PC-3 (cell line): ENCODE measurements at regions not wholly inside any gene's neighbourhood (a gene's known extent, or its start where the extent isn't known, plus 50 kb on each side); places are given as distances from the start of the nearest gene placed in this dataset.

Experiments used
- ATAC-seq: fragments of 200-7000 bp; cut with Tn5 transposase; 2 replicates; pipeline ENCODE4 v1.9.1; 2020; ENCODE audit warnings: mild to moderate bottlenecking, moderate library complexity
- BruUV-seq: library from RNA; stranded (reverse); fragments of 400-500 nt; replicated peaks from 2 replicates; lab custom pipeline; 2021; lab: Mats Ljungman, UMichigan
- CTCF ChIA-PET: fragments of 300-600 bp; sonication (Branson Sonifier 250); formaldehyde crosslinking; loops from one replicate; lab custom pipeline; 2022; ENCODE audit warnings: antibody characterized with exemption; lab: Charles Lee
- POLR2A ChIA-PET: fragments of 300-600 bp; sonication (Branson Sonifier 250); formaldehyde crosslinking; loops from one replicate; lab custom pipeline; 2022; ENCODE audit warnings: antibody characterized with exemption; ENCODE audit not compliant: unreplicated experiment; lab: Charles Lee
- DNase-seq: peaks from one replicate; pipeline ENCODE4 v3.0.0-alpha.2; 2015
- H2AFZ ChIP-seq: fragments of 300-600 bp; sonication (generic); 2 replicates; pipeline ENCODE4 v1.6.0; 2016; ENCODE audit warnings: antibody characterized with exemption, low read length
- H3F3A ChIP-seq: fragments of 300-600 bp; sonication (generic); one replicate; pipeline ENCODE4 v1.6.0; 2017; ENCODE audit warnings: antibody characterized with exemption, low read length, control low read depth, mild to moderate bottlenecking; ENCODE audit not compliant: unreplicated experiment
- H3K27ac ChIP-seq: fragments of 300-600 bp; sonication (generic); 2 replicates; pipeline ENCODE4 v1.5.1; 2016; ENCODE audit warnings: mild to moderate bottlenecking, low read length
- H3K27me3 ChIP-seq: fragments of 300-600 bp; sonication (generic); 2 replicates; pipeline ENCODE4 v1.6.1; 2016; ENCODE audit warnings: low read length, mixed read lengths
- H3K36me3 ChIP-seq: fragments of 300-600 bp; sonication (generic); 2 replicates; pipeline ENCODE4 v1.6.1; 2016; ENCODE audit warnings: low read depth, mixed run types, low read length, mixed read lengths
- H3K4me1 ChIP-seq: fragments of 300-600 bp; sonication (generic); 2 replicates; pipeline ENCODE4 v1.5.1; 2016; ENCODE audit warnings: low read length; ENCODE audit not compliant: insufficient read depth
- H3K4me2 ChIP-seq: fragments of 300-600 bp; sonication (generic); 2 replicates; pipeline ENCODE4 v1.6.0; 2016; ENCODE audit warnings: low read length
- H3K4me3 ChIP-seq: fragments of 300-600 bp; sonication (generic); 2 replicates; pipeline ENCODE4 v1.5.1; 2016; ENCODE audit warnings: mild to moderate bottlenecking, low read length, mixed read lengths
- H3K79me2 ChIP-seq: fragments of 300-600 bp; sonication (generic); 2 replicates; pipeline ENCODE4 v1.6.1; 2017; ENCODE audit warnings: low read length, mixed read lengths
- H3K9ac ChIP-seq: fragments of 300-600 bp; sonication (generic); 2 replicates; pipeline ENCODE4 v1.6.0; 2016; ENCODE audit warnings: mild to moderate bottlenecking, low read length
- H3K9me2 ChIP-seq: fragments of 300-600 bp; sonication (generic); replicated peaks from 2 replicates; pipeline ENCODE4 v1.6.1; 2016; ENCODE audit warnings: mixed run types, low read length, mixed read lengths
- H3K9me3 ChIP-seq: fragments of 300-600 bp; sonication (generic); 2 replicates; pipeline ENCODE4 v1.6.1; 2016; ENCODE audit warnings: low read length, mixed read lengths
- H4K20me1 ChIP-seq: fragments of 300-600 bp; sonication (generic); 2 replicates; pipeline ENCODE4 v1.6.1; 2016; ENCODE audit warnings: low read length, mixed read lengths
- EZH2 ChIP-seq: fragments of 300-600 bp; sonication (generic); IDR thresholded peaks from one replicate; pipeline ENCODE4 v1.6.1; 2017; ENCODE audit warnings: antibody characterized with exemption, mild to moderate bottlenecking, low read length; ENCODE audit not compliant: unreplicated experiment
- EZH2phosphoT487 ChIP-seq: fragments of 300-600 bp; sonication (generic); IDR thresholded peaks from 2 replicates; pipeline ENCODE4 v1.6.1; 2018; ENCODE audit warnings: mild to moderate bottlenecking, antibody characterized with exemption, low read length, borderline replicate concordance
- intact Hi-C: fragments of 100-400 bp; cut with micrococcal nuclease; formaldehyde crosslinking; loops from 2 replicates; pipeline ENCODE4 v1.9.0; 2023
- TF ChIP-seq, protein P1 (sequence below): fragments of 300-600 bp; sonication (generic); conservative IDR thresholded peaks from 2 replicates; pipeline ENCODE4 v1.5.1; 2017; ENCODE audit warnings: antibody characterized with exemption, low read depth, mild to moderate bottlenecking, low read length

DNA sequence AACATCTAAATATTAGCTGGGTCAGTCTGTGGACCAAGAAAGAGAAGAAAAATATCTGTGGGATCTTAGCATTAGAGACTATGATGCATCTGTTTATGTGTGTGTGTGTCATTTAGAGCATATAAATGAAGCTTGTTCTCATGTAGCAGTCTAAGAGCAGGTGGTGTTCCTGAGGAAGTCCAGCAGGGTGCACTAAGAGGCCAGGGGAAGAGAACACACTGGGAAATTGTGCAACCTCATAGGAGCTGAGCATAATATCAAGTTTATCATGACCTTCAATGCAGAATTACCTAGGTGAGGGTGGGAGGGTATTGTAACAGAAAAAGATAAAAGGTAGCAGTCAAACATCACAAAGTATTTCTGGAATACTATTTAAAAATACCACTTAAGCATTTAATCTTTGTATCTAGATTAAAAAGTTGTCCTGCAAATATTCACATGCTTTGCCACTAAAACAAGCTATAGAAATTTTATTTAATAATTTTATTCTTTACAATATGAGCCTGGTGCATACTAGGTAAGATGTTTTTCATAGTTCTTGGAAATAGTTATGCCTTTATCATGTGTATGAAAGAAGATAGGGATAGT is 80.5 kb downstream of the SMPDL3A start:
- POLR2A ChIA-PET, result no interaction called here
- TF ChIP-seq EZH2, result no peak
- TF ChIP-seq, protein P1, sequence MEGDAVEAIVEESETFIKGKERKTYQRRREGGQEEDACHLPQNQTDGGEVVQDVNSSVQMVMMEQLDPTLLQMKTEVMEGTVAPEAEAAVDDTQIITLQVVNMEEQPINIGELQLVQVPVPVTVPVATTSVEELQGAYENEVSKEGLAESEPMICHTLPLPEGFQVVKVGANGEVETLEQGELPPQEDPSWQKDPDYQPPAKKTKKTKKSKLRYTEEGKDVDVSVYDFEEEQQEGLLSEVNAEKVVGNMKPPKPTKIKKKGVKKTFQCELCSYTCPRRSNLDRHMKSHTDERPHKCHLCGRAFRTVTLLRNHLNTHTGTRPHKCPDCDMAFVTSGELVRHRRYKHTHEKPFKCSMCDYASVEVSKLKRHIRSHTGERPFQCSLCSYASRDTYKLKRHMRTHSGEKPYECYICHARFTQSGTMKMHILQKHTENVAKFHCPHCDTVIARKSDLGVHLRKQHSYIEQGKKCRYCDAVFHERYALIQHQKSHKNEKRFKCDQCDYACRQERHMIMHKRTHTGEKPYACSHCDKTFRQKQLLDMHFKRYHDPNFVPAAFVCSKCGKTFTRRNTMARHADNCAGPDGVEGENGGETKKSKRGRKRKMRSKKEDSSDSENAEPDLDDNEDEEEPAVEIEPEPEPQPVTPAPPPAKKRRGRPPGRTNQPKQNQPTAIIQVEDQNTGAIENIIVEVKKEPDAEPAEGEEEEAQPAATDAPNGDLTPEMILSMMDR, result peak; percentile 75

DNA sequence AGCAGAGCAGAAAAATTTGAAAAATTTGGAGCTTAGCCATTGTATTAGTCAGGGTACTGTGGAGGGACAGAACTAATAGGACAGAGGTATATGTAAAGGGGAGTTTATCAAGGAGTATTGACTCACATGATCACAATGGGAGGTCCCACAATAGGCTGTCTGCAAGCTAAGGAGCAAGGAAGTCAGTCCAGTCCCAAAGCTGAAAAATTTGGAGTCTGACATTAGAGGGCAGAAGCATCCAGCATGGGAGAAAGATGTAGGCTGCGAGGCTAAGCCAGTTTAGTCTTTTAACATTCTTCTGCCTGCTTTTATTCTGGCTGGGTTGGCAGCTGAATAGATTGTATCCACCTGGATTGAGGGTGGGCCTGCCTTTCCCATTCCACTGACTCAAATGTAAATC is 82.0 kb downstream of the SMPDL3A start:
- H3K27me3 ChIP-seq, result 0 out of 2 replicates have a peak, but pooled peaks cover 2% of the 10 kb centered on the region
- no peaks in the 10 kb centered on the region for H3F3A ChIP-seq
- H3K27ac ChIP-seq, result no peak overlapping the region
- H3K9me2 ChIP-seq, result no peaks in the 10 kb centered on the region
- H3K4me3 ChIP-seq, result no peak overlapping the region
- no peak overlapping the region for H3K9ac ChIP-seq
- ChIA-PET CTCF (no interaction called here), POLR2A (no interaction called here)
- peaks cover 9% of the 10 kb centered on the region for H3K4me1 ChIP-seq
- no TSS peak for BruUV-seq
- no peak overlapping the region for H3K4me2 ChIP-seq
- TF ChIP-seq, protein P1, result no peak
- TF ChIP-seq EZH2phosphoT487, result no peak
- TF ChIP-seq EZH2, result no peak
- H4K20me1 ChIP-seq, result no peaks in the 10 kb centered on the region
- intact Hi-C loops, result no loop called here
- DNase-seq, result peak; percentile 14
- H3K9me3 ChIP-seq, result no peaks in the 10 kb centered on the region
- H2AFZ ChIP-seq, result no peak overlapping the region
- ATAC-seq, result no peak
- H3K36me3 ChIP-seq, result no peaks in the 10 kb centered on the region
- H3K79me2 ChIP-seq, result no peaks in the 10 kb centered on the region

More for the DNA sequence above, 80.5 kb downstream of the SMPDL3A start:
- H3K79me2 ChIP-seq, result no peaks in the 10 kb centered on the region
- intact Hi-C loops, result loop anchor here (1.0 to 5.0 kb wide), 2 partner anchors 449 to 513 kb away; no protein-coding TSS in a partner anchor
- H3K36me3 ChIP-seq, result no peaks in the 10 kb centered on the region
- peaks cover 7% of the 10 kb centered on the region; the same call in 1 of the 2 replicates for H3K27me3 ChIP-seq
- DNase-seq (peak; percentile 57), ATAC-seq (peak; percentile 95)
- H4K20me1 ChIP-seq, result no peaks in the 10 kb centered on the region
- no peak overlapping the region for H3K9ac ChIP-seq
- BruUV-seq, result no TSS peak
- peaks cover 9% of the 10 kb centered on the region for H3K4me1 ChIP-seq
- CTCF ChIA-PET, result interaction anchor here (0.5 to 1.3 kb wide), 6 partner anchors 55 to 846 kb away, joined by 3 to 5 read pairs (median 3); no protein-coding TSS in a partner anchor
- H3K4me2 ChIP-seq, result no peak overlapping the region
- H2AFZ ChIP-seq, result no peak overlapping the region
- H3K27ac ChIP-seq, result no peak overlapping the region
- H3F3A ChIP-seq, result no peaks in the 10 kb centered on the region
- no peak overlapping the region for H3K4me3 ChIP-seq
- H3K9me2 ChIP-seq, result no peaks in the 10 kb centered on the region
- H3K9me3 ChIP-seq, result no peaks in the 10 kb centered on the region

DNA sequence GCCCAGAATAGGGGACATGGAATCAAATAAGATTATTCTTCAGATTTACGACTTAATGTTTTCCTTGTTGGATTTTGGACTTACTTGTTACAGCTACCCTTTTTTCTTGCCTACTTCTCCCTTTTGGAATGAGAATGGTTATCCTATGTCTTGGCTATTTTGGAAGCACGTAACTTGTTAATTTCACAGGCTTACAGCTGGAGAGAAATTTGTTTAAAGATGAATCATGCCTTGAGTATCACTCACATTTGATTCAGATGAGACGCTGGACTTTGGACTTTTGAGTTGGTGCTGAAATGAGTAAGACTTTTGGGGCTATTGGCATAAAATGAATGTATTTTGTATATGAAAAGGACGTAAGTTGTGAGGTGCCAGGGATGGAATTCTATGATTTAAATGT is 83.3 kb downstream of the SMPDL3A start:
- ChIA-PET POLR2A (no interaction called here), CTCF (no interaction called here)
- TF ChIP-seq, protein P1, result no peak
- TF ChIP-seq EZH2phosphoT487 (no peak), EZH2 (no peak)

More for the DNA sequence above, 83.3 kb downstream of the SMPDL3A start:
- intact Hi-C loops, result no loop called here
- Histone ChIP-seq H4K20me1 (no peaks in the 10 kb centered on the region), H3F3A (no peaks in the 10 kb centered on the region), H3K36me3 (no peaks in the 10 kb centered on the region), H3K4me1 (peaks cover 9% of the 10 kb centered on the region), H3K27me3 (0 out of 2 replicates have a peak, but pooled peaks cover 2% of the 10 kb centered on the region), H3K27ac (no peak overlapping the region), H3K9ac (no peak overlapping the region), H3K4me2 (0 out of 2 replicates have a peak overlapping the region, but pooled peaks have one; percentile 13), H2AFZ (no peak overlapping the region), H3K9me3 (no peaks in the 10 kb centered on the region), H3K9me2 (no peaks in the 10 kb centered on the region), H3K79me2 (no peaks in the 10 kb centered on the region), H3K4me3 (no peak overlapping the region)
- ATAC-seq (peak; percentile 55), DNase-seq (peak; percentile 55)
- BruUV-seq, result no TSS peak
